ENCODE measurements at regions not wholly inside any gene's neighbourhood (a gene's known extent, or its start where the extent isn't known, plus 50 kb on each side); places are given as distances from the start of the nearest gene placed in this dataset.

- H3K4me3 ChIP-seq (ENCODE audit: low read depth, low read length) = no peak overlapping the region
- no peak for DNase-seq (ENCODE audit: low read depth)
- TF ChIP-seq, protein P1, sequence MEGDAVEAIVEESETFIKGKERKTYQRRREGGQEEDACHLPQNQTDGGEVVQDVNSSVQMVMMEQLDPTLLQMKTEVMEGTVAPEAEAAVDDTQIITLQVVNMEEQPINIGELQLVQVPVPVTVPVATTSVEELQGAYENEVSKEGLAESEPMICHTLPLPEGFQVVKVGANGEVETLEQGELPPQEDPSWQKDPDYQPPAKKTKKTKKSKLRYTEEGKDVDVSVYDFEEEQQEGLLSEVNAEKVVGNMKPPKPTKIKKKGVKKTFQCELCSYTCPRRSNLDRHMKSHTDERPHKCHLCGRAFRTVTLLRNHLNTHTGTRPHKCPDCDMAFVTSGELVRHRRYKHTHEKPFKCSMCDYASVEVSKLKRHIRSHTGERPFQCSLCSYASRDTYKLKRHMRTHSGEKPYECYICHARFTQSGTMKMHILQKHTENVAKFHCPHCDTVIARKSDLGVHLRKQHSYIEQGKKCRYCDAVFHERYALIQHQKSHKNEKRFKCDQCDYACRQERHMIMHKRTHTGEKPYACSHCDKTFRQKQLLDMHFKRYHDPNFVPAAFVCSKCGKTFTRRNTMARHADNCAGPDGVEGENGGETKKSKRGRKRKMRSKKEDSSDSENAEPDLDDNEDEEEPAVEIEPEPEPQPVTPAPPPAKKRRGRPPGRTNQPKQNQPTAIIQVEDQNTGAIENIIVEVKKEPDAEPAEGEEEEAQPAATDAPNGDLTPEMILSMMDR (IDR thresholded peaks at IDR 0.05; ENCODE audit: insufficient read depth, low read length) = no peak
Measured at GRCh38 chr12:76155157-76155670, 70.7 kb upstream of the NAP1L1 start.

DNA sequence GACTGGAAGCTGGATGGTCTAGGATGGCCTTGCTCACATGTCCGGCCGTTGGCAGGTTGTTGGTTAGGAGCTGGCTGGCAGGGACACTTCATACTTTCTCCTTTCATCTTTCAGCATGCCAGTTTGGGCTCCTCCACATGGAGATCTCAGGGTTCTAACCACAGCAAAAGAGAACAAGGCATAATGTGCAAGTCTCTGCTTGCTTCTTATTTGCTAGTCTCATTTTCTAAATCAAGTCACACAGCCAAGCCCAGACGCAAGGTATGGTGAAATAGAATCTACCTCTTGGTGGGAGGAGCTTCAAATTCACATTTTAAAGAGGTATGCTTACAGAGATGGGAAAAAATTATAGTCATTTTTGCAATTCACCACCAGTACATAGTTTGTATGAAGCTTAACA is 69.1 kb upstream of the NAP1L1 start:
- H3K4me3 ChIP-seq (ENCODE audit: low read depth, low read length) = no peak overlapping the region
- no peak for DNase-seq (ENCODE audit: low read depth)
- TF ChIP-seq, protein P1 (IDR thresholded peaks at IDR 0.05; ENCODE audit: insufficient read depth, low read length) = no peak

GRCh38 chr12:76152181-76152807 is 67.8 kb upstream of the NAP1L1 start:
- TF ChIP-seq, protein P1 (IDR thresholded peaks at IDR 0.05; ENCODE audit: insufficient read depth, low read length) = no peak

DNA sequence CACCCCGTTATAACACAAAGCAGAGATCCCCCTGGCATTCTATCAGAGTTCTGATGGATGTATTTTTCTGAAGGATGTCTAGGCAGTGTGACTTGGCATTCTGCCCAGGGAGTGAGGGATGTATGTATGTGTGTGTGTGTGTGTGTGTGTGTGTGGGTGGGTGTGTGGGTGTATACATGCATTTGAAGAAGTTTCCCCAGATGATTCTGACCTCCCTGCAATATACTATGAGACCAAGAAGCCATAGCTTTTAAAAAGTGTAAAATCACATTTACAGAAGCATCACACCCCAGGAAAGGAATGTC is 59.7 kb upstream of the NAP1L1 start:
- DNase-seq (ENCODE audit: low read depth) = peak; percentile 41
- no peak overlapping the region for H3K4me3 ChIP-seq (ENCODE audit: low read depth, low read length)
- TF ChIP-seq, protein P1 (IDR thresholded peaks at IDR 0.05; ENCODE audit: insufficient read depth, low read length) = no peak

More at GRCh38 chr12:76152181-76152807, 67.8 kb upstream of the NAP1L1 start:
- no peak overlapping the region for H3K4me3 ChIP-seq (ENCODE audit: low read depth, low read length)
- DNase-seq (ENCODE audit: low read depth) = no peak

DNA sequence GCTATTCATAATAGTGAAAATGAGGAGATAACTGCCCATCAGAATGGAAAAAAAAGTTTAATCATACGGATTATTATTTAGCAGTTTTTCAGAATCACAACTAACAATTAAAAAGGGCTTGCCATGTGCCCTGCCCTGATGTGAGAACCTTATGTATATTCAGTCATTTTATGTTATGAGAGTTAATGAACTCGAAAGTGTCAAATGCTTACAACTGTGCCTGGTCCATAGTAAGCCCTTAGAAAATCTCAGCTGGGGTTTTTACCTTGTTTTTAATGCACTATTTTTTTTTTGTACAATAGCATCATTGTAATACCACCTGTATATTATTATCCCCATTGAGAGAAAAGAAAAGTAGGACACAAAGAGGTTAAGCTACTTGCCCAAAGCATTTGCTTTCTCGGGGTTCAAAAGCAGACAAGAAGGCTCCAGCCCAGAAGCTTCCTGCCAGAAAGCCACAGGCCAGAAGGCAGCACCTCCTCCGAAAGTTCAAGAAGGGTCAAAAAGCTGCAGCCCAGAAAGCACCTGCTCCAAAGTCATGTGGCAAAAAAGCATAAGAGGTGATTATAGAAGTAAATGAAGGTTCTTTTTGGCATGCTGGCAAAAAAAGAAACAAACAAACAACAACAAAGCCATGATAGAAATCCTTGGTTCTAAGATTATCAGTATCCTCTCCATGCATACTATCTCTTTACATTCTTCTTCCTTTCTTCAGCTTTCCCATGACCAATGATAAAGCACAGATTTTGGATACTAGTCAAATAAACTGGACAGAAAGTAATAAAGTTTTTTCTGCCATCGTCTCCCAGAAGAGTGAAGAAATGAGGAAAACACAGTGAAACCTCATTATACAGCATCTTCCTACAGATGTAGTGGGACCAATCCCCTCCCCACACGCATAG is 59.1 kb upstream of the NAP1L1 start:
- TF ChIP-seq, protein P1 (IDR thresholded peaks at IDR 0.05; ENCODE audit: insufficient read depth, low read length) = no peak
- DNase-seq (ENCODE audit: low read depth) = no peak
- H3K4me3 ChIP-seq (ENCODE audit: low read depth, low read length) = no peak overlapping the region

GRCh38 chr12:76142305-76142704 is 57.8 kb upstream of the NAP1L1 start:
- TF ChIP-seq, protein P1 (IDR thresholded peaks at IDR 0.05; ENCODE audit: insufficient read depth, low read length) = no peak
- no peak for DNase-seq (ENCODE audit: low read depth)
- H3K4me3 ChIP-seq (ENCODE audit: low read depth, low read length) = no peak overlapping the region
